ENCODE measurements at regions not wholly inside any gene's neighbourhood (a gene's known extent, or its start where the extent isn't known, plus 50 kb on each side); places are given as distances from the start of the nearest gene placed in this dataset.

DNA sequence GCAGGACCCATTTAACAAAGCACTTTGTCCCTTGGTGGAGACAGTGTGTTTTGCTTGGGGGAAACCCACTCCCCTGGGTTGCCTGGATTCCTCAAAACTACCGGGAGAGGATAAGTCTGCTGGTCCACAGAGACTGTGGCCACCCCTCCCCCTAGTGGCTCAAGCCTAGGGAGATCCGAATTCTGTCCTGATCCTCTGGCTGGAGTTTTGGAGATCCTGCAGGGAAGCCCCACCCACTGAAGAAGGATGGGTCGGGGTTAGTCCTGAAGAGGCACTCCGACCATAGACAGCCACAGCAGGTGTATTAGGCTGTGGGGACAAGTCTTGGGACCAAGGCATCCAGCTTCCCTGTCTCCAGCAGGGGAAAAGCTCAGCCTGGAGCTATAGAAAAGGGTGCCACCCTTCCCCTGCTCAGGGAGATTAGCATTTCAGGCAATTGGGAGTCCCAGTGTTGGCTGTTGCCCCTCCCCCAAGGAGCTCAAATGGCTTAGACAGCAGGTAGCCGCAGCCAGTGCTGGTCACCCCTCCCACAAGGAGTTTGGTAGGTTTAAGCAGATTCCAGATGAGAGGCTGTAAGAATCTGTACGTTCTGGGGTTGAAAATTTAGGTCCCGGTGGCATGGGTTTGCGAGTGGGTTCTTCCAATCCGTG lies 750.0 kb downstream of the TBC1D32 start:
- H3K27me3 ChIP-seq (ENCODE audit: insufficient read depth), result no peaks in the 10 kb centered on the region
- peak; percentile 80 for ATAC-seq
- peak overlapping the region; percentile 66; the same call in 1 of the 2 replicates for H2AFZ ChIP-seq
- H4K20me1 ChIP-seq (replicated peaks; ENCODE audit: insufficient read depth), result no peaks in the 10 kb centered on the region
- no peaks in the 10 kb centered on the region for H3K9me2 ChIP-seq (ENCODE audit: insufficient read depth)
- no peaks in the 10 kb centered on the region for H3K79me2 ChIP-seq (replicated peaks; ENCODE audit: insufficient read depth)
- Mint-ChIP-seq H3K9me3 (no peaks in the 10 kb centered on the region; the same call in 1 of the 3 replicates), H3K27ac (no peak overlapping the region), H3K36me3 (ENCODE audit: low read depth) (no peaks in the 10 kb centered on the region), H3K4me1 (peaks cover 4% of the 10 kb centered on the region), H3K27me3 (ENCODE audit: insufficient read depth, low read depth, poor library complexity) (no peaks in the 10 kb centered on the region), H3K4me3 (no peak overlapping the region)
- no peak overlapping the region for H3K4me2 ChIP-seq
- H3K4me3 ChIP-seq, result no peak overlapping the region
- peak; percentile 17 for DNase-seq (ENCODE audit: low spot score)
- no peaks in the 10 kb centered on the region for H3F3A ChIP-seq (replicated peaks; ENCODE audit: low read depth)
- no peaks in the 10 kb centered on the region for H3K4me1 ChIP-seq (ENCODE audit: insufficient read depth)
- H3K27ac ChIP-seq (ENCODE audit: low read depth), result no peak overlapping the region
- no peaks in the 10 kb centered on the region for H3K36me3 ChIP-seq (ENCODE audit: insufficient read depth)
- no peak for TF ChIP-seq EZH2phosphoT487 (IDR thresholded peaks at IDR 0.05; ENCODE audit: unreplicated experiment)
- TF ChIP-seq ZNF114 (CRISPR knock-in tag; IDR thresholded peaks at IDR 0.05), result no peak
- TF ChIP-seq ZNF331 (CRISPR knock-in tag; IDR thresholded peaks at IDR 0.05; ENCODE audit: low read depth), result no peak
- peak; percentile 13 to 34; a peak in 1 of 4 replicates for TF ChIP-seq CTCF (conservative IDR thresholded peaks at IDR 0.05; ENCODE audit: low read depth in 2 of 2)
- no peak for TF ChIP-seq POLR2AphosphoS5 (IDR thresholded peaks at IDR 0.05; ENCODE audit: low read depth)
- TF ChIP-seq, protein P1, sequence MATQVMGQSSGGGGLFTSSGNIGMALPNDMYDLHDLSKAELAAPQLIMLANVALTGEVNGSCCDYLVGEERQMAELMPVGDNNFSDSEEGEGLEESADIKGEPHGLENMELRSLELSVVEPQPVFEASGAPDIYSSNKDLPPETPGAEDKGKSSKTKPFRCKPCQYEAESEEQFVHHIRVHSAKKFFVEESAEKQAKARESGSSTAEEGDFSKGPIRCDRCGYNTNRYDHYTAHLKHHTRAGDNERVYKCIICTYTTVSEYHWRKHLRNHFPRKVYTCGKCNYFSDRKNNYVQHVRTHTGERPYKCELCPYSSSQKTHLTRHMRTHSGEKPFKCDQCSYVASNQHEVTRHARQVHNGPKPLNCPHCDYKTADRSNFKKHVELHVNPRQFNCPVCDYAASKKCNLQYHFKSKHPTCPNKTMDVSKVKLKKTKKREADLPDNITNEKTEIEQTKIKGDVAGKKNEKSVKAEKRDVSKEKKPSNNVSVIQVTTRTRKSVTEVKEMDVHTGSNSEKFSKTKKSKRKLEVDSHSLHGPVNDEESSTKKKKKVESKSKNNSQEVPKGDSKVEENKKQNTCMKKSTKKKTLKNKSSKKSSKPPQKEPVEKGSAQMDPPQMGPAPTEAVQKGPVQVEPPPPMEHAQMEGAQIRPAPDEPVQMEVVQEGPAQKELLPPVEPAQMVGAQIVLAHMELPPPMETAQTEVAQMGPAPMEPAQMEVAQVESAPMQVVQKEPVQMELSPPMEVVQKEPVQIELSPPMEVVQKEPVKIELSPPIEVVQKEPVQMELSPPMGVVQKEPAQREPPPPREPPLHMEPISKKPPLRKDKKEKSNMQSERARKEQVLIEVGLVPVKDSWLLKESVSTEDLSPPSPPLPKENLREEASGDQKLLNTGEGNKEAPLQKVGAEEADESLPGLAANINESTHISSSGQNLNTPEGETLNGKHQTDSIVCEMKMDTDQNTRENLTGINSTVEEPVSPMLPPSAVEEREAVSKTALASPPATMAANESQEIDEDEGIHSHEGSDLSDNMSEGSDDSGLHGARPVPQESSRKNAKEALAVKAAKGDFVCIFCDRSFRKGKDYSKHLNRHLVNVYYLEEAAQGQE (IDR thresholded peaks at IDR 0.05; ENCODE audit: unreplicated experiment), result no peak
- TF ChIP-seq JUNB (IDR thresholded peaks at IDR 0.05; ENCODE audit: unreplicated experiment), result no peak
- TF ChIP-seq, protein P2, sequence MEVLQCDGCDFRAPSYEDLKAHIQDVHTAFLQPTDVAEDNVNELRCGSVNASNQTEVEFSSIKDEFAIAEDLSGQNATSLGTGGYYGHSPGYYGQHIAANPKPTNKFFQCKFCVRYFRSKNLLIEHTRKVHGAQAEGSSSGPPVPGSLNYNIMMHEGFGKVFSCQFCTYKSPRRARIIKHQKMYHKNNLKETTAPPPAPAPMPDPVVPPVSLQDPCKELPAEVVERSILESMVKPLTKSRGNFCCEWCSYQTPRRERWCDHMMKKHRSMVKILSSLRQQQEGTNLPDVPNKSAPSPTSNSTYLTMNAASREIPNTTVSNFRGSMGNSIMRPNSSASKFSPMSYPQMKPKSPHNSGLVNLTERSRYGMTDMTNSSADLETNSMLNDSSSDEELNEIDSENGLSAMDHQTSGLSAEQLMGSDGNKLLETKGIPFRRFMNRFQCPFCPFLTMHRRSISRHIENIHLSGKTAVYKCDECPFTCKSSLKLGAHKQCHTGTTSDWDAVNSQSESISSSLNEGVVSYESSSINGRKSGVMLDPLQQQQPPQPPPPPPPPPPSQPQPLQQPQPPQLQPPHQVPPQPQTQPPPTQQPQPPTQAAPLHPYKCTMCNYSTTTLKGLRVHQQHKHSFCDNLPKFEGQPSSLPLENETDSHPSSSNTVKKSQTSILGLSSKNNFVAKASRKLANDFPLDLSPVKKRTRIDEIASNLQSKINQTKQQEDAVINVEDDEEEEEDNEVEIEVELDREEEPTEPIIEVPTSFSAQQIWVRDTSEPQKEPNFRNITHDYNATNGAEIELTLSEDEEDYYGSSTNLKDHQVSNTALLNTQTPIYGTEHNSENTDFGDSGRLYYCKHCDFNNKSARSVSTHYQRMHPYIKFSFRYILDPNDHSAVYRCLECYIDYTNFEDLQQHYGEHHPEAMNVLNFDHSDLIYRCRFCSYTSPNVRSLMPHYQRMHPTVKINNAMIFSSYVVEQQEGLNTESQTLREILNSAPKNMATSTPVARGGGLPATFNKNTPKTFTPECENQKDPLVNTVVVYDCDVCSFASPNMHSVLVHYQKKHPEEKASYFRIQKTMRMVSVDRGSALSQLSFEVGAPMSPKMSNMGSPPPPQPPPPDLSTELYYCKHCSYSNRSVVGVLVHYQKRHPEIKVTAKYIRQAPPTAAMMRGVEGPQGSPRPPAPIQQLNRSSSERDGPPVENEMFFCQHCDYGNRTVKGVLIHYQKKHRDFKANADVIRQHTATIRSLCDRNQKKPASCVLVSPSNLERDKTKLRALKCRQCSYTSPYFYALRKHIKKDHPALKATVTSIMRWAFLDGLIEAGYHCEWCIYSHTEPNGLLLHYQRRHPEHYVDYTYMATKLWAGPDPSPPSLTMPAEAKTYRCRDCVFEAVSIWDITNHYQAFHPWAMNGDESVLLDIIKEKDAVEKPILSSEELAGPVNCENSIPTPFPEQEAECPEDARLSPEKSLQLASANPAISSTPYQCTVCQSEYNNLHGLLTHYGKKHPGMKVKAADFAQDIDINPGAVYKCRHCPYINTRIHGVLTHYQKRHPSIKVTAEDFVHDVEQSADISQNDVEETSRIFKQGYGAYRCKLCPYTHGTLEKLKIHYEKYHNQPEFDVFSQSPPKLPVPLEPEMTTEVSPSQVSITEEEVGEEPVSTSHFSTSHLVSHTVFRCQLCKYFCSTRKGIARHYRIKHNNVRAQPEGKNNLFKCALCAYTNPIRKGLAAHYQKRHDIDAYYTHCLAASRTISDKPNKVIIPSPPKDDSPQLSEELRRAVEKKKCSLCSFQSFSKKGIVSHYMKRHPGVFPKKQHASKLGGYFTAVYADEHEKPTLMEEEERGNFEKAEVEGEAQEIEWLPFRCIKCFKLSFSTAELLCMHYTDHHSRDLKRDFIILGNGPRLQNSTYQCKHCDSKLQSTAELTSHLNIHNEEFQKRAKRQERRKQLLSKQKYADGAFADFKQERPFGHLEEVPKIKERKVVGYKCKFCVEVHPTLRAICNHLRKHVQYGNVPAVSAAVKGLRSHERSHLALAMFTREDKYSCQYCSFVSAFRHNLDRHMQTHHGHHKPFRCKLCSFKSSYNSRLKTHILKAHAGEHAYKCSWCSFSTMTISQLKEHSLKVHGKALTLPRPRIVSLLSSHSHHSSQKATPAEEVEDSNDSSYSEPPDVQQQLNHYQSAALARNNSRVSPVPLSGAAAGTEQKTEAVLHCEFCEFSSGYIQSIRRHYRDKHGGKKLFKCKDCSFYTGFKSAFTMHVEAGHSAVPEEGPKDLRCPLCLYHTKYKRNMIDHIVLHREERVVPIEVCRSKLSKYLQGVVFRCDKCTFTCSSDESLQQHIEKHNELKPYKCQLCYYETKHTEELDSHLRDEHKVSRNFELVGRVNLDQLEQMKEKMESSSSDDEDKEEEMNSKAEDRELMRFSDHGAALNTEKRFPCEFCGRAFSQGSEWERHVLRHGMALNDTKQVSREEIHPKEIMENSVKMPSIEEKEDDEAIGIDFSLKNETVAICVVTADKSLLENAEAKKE (CRISPR knock-in tag; IDR thresholded peaks at IDR 0.05), result no peak
